ENCODE measurements at regions not wholly inside any gene's neighbourhood (a gene's known extent, or its start where the extent isn't known, plus 50 kb on each side); places are given as distances from the start of the nearest gene placed in this dataset.
"Not testable (repeated sequence)": the region's sequence is repeated elsewhere in the genome, so short reads cannot be mapped to it uniquely, and the experiment has no call there.

DNA sequence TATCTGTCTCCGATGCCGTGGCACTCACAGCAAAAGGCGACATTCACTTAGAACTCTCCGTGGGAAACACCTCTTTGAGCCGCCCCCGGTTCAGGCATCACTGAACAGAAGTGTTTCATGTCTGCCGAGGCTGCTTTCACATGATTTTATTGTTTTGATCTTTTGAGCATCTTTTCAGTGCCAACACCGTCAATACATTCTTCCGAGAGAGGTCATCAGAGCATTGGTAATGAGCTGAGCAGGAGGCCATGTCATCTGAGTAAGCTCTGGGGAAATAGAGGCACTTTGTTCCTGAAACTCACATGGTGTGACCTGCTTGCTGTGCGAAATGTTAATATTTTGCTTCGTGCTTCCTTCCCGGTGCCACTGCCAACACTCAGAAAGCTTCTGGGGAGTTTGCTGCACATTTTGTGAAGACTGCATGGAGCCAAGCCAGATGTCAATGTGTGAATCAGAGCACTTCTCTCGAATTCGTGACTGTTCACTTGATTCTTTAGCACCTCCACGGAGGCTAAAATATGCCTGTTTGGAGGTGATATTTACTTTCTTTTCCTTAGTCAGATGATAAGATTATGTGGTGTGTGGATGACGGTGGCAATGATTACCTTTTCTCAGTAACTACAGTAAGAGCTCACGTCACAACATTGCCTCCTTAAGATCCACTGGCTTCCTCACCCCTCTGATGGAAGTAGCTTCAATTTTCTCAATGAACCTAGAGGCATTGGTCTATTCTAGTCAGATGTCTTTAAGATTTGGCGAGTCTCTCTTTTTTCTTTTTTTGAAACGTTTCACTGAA lies 222.3 kb upstream of the HS3ST1 start:
- DNase-seq, result no peak

DNA sequence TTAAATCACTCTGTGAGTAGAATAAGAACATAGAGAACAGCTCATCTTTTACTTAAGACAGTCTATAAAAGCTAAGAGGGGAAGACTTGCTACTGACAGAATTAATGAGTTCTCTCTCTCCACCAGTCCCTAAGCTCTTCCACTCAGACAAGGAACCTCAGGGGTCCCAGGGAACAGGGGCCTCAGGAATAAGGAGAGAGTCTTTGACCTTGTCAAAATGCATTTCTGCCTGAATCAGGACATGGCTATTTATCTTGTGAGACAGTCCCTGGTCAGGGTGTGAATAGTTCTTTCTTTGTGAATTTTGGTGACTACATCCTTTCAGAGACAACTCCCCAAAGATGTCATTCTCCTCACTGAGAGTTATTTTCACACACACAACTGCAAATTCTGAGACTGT lies 218.7 kb upstream of the HS3ST1 start:
- no peak for DNase-seq

GRCh38 chr4:11643081-11643480 lies 214.4 kb upstream of the HS3ST1 start:
- not testable (repeated sequence) for DNase-seq

- DNase-seq, result no peak
Measured at GRCh38 chr4:11640584-11640983, 211.9 kb upstream of the HS3ST1 start.

DNA sequence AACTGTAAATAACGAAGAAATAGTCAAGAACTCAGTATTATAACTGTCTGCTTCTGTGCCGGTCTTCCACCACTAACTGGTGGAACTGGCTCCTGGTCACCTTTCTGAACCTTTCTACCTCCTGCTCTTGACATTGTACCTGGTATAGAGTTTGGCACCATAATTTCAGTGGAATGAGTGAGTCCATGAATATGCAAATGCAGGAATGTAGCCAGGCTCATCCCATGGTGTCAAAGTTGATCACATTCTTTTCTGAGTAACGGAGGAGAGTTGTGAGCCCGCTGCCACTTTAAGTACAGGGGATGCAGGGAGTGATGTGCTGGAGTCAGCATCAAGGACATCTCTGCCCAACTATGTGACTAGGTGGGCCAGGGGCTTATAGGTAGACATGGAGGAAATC lies 207.9 kb upstream of the HS3ST1 start:
- no peak for DNase-seq

- DNase-seq, result no peak
Measured at GRCh38 chr4:11636031-11636430, 207.3 kb upstream of the HS3ST1 start.

GRCh38 chr4:11635342-11635741 lies 206.6 kb upstream of the HS3ST1 start:
- no peak for DNase-seq

DNA sequence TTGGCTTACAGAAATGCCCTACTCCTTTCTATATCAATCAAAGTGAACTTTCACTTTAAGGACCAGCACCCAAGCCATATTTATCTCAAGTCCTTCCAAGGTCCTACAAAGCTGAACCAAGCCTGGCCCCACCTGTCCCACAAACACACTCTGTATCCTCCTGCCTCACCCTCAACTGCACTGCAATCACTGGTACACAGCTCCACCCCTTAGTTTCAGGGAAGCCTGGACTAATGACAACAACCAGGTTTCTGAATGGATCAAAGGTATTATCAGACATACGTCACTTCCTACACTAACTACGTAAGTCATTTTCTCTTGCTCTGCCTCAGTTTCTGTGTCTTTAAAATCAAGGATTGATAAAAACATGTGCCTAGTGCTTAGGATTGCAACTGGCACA lies 205.6 kb upstream of the HS3ST1 start:
- DNase-seq, result no peak

DNA sequence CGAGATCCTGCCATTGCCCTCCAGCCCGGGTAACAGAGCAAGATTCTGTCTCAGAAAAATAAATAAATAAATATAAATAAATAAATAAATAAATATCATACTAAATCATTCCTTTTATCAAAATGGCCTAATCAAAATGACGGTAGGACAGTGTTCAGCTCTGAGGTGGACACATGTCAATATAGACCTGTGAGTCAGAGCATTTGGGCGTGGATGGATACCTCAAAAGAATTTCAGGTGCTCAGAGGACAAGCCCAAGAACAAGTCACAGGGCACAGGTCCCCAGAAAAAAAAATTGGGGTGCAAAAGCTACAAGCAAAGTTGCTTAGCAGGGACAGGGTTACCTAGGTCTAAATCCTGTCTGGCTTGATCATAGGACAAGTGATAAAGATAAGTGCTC lies 204.7 kb upstream of the HS3ST1 start:
- no peak for DNase-seq

DNA sequence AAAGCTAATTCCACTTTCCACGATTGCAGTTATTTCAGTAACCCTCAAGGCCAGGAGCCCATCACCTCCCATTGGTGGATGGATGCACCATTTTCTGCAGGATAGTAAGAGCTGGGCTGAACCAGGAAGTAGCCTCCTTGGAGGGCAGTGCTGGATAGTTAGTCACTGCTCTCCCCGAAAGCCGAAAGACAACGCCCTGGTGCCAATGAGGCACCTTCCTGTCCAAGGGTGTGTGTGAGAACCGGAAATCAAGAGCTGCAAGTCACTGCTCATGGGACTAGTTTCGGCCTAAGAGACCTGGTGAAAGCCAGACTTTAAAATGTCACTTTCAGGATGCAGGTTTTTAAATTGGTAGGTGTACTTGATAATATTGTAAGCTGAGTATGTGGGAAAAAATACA lies 203.8 kb upstream of the HS3ST1 start:
- no peak for DNase-seq

- DNase-seq, result no peak
Measured at GRCh38 chr4:11632025-11632424, 203.3 kb upstream of the HS3ST1 start.

- DNase-seq, result no peak
Measured at GRCh38 chr4:11631416-11631815, 202.7 kb upstream of the HS3ST1 start.

DNA sequence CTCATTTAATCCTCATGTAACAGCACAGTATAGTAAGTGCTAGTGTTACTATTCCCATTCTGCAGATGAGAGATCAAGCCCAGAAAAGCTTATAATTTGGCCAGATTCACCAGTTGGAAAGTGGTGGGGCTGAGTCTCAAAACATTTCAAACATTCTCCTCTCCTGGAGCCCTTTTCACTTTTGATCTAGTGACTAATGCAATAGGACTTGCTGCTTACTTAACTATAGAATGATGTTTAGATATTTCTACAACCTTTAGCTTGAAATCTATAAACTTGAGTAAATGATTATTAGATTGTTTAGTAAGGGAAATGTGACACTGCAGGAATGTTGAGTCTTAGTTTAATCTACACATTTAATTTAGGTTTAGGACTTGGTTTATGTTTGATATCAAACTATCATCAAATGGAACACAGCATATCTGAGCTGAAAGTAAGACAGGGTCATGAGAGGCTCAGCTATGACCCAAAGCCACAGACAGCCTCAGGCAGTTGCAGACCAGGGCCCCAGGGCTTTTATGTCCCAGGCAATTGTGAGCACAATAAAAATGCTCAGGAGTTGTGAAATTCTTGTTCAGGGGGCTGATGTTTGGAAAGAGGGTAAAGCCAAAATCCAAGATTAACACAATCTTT lies 199.5 kb upstream of the HS3ST1 start:
- no peak for DNase-seq

- no peak for DNase-seq
Measured at GRCh38 chr4:11626066-11626465, 197.4 kb upstream of the HS3ST1 start.

- DNase-seq, result no peak
Measured at GRCh38 chr4:11625211-11625610, 196.5 kb upstream of the HS3ST1 start.

DNA sequence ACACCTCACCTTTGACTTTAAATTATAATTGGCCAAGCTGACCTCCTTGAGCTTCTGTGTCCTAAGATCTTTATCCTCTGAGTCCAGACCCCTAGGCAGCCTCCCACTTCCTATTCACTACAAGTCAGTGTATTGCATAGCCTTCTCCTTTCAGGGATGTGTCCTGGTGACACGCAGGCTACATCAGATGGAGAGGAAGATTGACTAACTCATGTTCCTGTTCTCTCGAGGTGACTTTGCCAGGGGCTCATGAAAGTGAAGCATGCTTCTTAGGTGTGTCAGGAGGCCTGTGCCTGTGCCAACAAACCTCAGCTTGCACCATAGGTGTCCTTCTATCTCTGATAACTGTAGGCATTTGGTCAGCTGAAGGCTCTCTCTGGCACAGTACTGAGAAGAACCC lies 195.7 kb upstream of the HS3ST1 start:
- DNase-seq, result no peak

- DNase-seq, result no peak
Measured at GRCh38 chr4:11623726-11624037, 195.0 kb upstream of the HS3ST1 start.

DNA sequence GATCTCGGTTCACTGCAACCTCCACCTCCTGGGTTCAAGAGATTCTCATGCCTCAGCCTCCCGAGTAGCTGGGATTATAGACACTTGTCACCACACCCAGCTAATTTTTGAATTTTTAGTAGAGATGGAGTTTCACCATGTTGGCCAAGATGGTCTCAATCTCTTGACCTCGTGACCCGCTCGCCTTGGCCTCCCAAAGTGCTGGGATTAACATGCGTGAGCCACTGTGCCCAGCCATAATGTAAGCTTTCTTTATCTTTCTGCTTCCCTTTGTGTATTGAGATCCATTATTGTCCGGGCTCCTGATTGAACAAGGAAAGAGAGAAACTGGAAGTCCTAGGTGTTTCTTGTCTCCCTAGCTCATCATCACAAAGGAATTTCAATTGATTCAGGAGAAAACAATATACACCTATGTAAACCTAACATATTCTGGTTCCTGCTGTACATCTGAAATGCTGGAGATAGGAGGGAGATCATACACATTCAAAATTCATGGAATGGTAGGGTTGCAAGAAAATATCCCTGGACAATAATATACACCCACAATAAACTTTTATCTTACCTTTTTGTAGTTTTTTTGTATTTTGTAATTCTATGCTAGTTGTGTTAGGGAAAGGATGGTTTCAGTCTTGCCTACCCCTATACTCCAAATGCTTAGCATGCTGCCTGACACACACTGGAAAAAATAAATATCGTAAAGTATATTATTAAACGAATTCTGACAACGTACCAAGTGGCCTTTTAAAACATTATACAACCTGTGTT lies 194.4 kb upstream of the HS3ST1 start:
- DNase-seq, result no peak

DNA sequence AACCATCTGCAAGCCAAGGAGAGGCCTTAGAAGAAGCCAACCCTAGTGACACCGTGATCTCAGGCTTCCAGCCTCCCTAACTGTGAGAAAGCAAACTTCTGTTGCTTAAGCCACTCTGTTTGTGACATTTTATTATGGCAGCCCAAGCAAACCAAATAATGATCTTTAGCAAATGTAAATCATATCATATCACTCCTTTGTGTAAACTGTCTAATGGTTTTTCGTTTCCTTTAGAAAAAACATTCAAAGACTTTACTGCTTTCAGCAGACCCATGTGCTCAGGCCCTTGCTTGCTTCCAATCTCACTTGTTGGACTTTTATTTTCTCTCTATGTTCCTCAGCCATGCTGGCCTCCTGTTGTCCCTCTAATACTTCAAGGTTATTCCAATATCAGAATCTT lies 192.2 kb upstream of the HS3ST1 start:
- DNase-seq, result no peak

GRCh38 chr4:11618666-11619282 lies 190.1 kb upstream of the HS3ST1 start:
- no peak for DNase-seq

GRCh38 chr4:11616856-11617255 lies 188.2 kb upstream of the HS3ST1 start:
- DNase-seq, result no peak

- no peak for DNase-seq
Measured at GRCh38 chr4:11615601-11616000, 186.9 kb upstream of the HS3ST1 start.

- no peak for DNase-seq
Measured at GRCh38 chr4:11614426-11614825, 185.7 kb upstream of the HS3ST1 start.

- no peak for DNase-seq
Measured at GRCh38 chr4:11611868-11612267, 183.2 kb upstream of the HS3ST1 start.

Measured in activated naive CD4-positive, alpha-beta T cell treated with anti-CD3 and anti-CD28 coated beads, Interleukin-2, amount 50 U/mL, for 16 hours (primary cell).